ENCODE measurements at regions not wholly inside any gene's neighbourhood (a gene's known extent, or its start where the extent isn't known, plus 50 kb on each side); places are given as distances from the start of the nearest gene placed in this dataset.

GRCh38 chr15:93866476-93866875 lies 364.9 kb upstream of the MCTP2 start:
- TF ChIP-seq CTCF (IDR thresholded peaks at IDR 0.05) (no peak), CHD2 (IDR thresholded peaks at IDR 0.05; ENCODE audit: low read length, partially characterized antibody) (no peak)

Measured in SK-N-SH (cell line).